ENCODE measurements at regions not wholly inside any gene's neighbourhood (a gene's known extent, or its start where the extent isn't known, plus 50 kb on each side); places are given as distances from the start of the nearest gene placed in this dataset.

- 0% methylated on average over 2 of the region's 2 CpGs for WGBS (ENCODE audit: insufficient coverage, low coverage, missing lambda C conversion rate)
- POLR2A ChIA-PET = no interaction called here
- intact Hi-C loops (cut with micrococcal nuclease) = no loop called here
These were observed 138.8 kb upstream of the UBASH3B start for GRCh38 chr11:122516686-122517085.

More at GRCh38 chr11:122516686-122517085, 138.8 kb upstream of the UBASH3B start:
- DNase-seq (ENCODE audit: extremely low read depth in 1 of 4, low spot score in 3 of 4) (no peak), ATAC-seq (no peak), FAIRE-seq (no peak)
- Histone ChIP-seq H4K20me1 (replicated peaks; ENCODE audit: control insufficient read depth, insufficient read depth, low read length) (no peaks in the 10 kb centered on the region), H3K4me1 (replicated peaks in 1 of 2; ENCODE audit: control insufficient read depth in 2 of 2, insufficient read depth in 2 of 2, low read length in 2 of 2) (no peaks in the 10 kb centered on the region), H3K9me3 (replicated peaks; ENCODE audit: control insufficient read depth, insufficient read depth, low read depth, low read length) (no peaks in the 10 kb centered on the region), H3K4me2 (ENCODE audit: insufficient read depth, low read length) (no peak overlapping the region), H3K4me3 (no peak overlapping the region), H3K27me3 (ENCODE audit: control insufficient read depth in 2 of 2, insufficient read depth in 2 of 2, low read length in 2 of 2) (no peaks in the 10 kb centered on the region), H3K9ac (ENCODE audit: insufficient read depth in 1 of 2, low read depth in 2 of 2, low read length in 2 of 2) (no peak overlapping the region), H2AFZ (ENCODE audit: low read depth, low read length) (no peak overlapping the region), H3K9me1 (ENCODE audit: control insufficient read depth, insufficient read depth, low read length) (no peaks in the 10 kb centered on the region), H3K36me3 (ENCODE audit: control insufficient read depth, insufficient read depth, low read length) (no peaks in the 10 kb centered on the region), H3K79me2 (ENCODE audit: control insufficient read depth, insufficient read depth, low read length) (no peaks in the 10 kb centered on the region), H3K27ac (ENCODE audit: extremely low read depth, low read depth, low read length) (no peak overlapping the region)
- in situ Hi-C loops (cut with MboI) = no loop called here
- CTCF ChIA-PET (ENCODE audit: low intra/inter-chr PET ratio) = no interaction called here
- TF ChIP-seq NR2C2 (CRISPR knock-in tag; IDR thresholded peaks at IDR 0.05) = no peak
- TF ChIP-seq NR2C2 (tag; IDR thresholded peaks at IDR 0.05) = no peak
- TF ChIP-seq SIX5 (IDR thresholded peaks at IDR 0.05; ENCODE audit: borderline replicate concordance in 1 of 2, insufficient read depth in 1 of 2, low read depth in 1 of 2, low read length in 2 of 2) = no peak
- TF ChIP-seq SREBF1 (IDR thresholded peaks at IDR 0.05; ENCODE audit: borderline replicate concordance, low read depth, low read length) = no peak
- TF ChIP-seq, protein P1, sequence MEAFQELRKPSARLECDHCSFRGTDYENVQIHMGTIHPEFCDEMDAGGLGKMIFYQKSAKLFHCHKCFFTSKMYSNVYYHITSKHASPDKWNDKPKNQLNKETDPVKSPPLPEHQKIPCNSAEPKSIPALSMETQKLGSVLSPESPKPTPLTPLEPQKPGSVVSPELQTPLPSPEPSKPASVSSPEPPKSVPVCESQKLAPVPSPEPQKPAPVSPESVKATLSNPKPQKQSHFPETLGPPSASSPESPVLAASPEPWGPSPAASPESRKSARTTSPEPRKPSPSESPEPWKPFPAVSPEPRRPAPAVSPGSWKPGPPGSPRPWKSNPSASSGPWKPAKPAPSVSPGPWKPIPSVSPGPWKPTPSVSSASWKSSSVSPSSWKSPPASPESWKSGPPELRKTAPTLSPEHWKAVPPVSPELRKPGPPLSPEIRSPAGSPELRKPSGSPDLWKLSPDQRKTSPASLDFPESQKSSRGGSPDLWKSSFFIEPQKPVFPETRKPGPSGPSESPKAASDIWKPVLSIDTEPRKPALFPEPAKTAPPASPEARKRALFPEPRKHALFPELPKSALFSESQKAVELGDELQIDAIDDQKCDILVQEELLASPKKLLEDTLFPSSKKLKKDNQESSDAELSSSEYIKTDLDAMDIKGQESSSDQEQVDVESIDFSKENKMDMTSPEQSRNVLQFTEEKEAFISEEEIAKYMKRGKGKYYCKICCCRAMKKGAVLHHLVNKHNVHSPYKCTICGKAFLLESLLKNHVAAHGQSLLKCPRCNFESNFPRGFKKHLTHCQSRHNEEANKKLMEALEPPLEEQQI (IDR thresholded peaks at IDR 0.05) = no peak
- TF ChIP-seq ARID1B (IDR thresholded peaks at IDR 0.05) = no peak
- no TSS peak for BruUV-seq (replicated peaks)

Data from K562 (cell line).